ENCODE measurements at regions not wholly inside any gene's neighbourhood (a gene's known extent, or its start where the extent isn't known, plus 50 kb on each side); places are given as distances from the start of the nearest gene placed in this dataset.

DNA sequence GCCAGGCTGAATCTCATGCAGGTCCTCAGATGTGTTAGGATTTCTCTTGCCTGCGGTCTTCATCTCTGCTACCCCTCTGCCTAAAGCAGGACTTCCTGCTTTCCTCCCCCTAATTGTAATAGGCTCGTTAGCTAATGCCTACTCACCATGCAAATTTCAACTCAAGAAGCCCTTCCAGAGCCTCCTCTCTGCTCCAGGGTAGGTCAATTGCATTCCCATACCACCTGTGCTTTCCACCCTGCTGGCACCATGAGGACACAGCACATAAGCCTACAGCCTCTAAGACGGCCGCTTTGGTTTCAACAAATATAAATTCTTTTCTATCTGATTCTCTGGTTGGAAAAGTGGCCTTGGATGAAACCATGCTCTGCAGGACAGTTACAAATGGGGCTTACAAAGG lies 93.9 kb downstream of the QDPR start:
- TF ChIP-seq, protein P1, sequence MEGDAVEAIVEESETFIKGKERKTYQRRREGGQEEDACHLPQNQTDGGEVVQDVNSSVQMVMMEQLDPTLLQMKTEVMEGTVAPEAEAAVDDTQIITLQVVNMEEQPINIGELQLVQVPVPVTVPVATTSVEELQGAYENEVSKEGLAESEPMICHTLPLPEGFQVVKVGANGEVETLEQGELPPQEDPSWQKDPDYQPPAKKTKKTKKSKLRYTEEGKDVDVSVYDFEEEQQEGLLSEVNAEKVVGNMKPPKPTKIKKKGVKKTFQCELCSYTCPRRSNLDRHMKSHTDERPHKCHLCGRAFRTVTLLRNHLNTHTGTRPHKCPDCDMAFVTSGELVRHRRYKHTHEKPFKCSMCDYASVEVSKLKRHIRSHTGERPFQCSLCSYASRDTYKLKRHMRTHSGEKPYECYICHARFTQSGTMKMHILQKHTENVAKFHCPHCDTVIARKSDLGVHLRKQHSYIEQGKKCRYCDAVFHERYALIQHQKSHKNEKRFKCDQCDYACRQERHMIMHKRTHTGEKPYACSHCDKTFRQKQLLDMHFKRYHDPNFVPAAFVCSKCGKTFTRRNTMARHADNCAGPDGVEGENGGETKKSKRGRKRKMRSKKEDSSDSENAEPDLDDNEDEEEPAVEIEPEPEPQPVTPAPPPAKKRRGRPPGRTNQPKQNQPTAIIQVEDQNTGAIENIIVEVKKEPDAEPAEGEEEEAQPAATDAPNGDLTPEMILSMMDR (conservative IDR thresholded peaks at IDR 0.05 in 1 of 2, IDR thresholded peaks at IDR 0.05 in 1 of 2; ENCODE audit: extremely low read depth in 1 of 2, insufficient read depth in 1 of 2, low read depth in 1 of 2, low read length in 2 of 2) = no peak
- no peak for TF ChIP-seq EZH2 (IDR thresholded peaks at IDR 0.05; ENCODE audit: borderline replicate concordance, low read length)

All from mammary epithelial cell (primary cell).